ENCODE measurements at regions not wholly inside any gene's neighbourhood (a gene's known extent, or its start where the extent isn't known, plus 50 kb on each side); places are given as distances from the start of the nearest gene placed in this dataset.

DNA sequence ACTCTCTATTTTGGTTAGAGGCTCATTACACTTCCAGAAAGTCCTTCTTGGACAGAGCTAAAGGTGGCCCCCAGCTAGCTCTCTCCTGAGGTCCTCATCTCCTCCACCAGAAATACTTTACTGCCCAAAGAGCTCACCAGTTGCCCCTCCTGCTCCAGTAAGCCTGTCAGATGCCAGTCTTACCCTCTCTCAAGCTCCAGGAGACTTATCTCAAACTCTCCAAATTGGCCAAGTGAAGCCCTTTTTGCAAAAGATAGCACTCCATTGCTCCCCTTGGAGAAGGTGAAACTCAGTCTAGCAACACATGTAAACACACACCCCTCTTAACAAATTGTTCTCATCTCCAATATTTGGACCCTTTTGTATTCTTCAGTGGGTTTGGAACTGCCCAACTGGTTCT, 128.5 kb downstream of the ZNF330 start:
- no peaks in the 10 kb centered on the region for H3K9me3 ChIP-seq (ENCODE audit: insufficient read depth, low read depth, low read length)
- no peak for DNase-seq (ENCODE audit: low read depth)
- H3K9ac ChIP-seq (ENCODE audit: low read length) = no peak overlapping the region
- no peak overlapping the region for H3K27ac ChIP-seq (ENCODE audit: low read depth, low read length)
- no peaks in the 10 kb centered on the region for H3K79me2 ChIP-seq (ENCODE audit: insufficient read depth, low read length)
- H3K27ac Mint-ChIP-seq (ENCODE audit: unreplicated experiment) = no peak overlapping the region
- H3K36me3 ChIP-seq (ENCODE audit: insufficient read depth, low read length) = no peaks in the 10 kb centered on the region
- no peaks in the 10 kb centered on the region for H3K9me3 Mint-ChIP-seq (ENCODE audit: unreplicated experiment)
- no peak for TF ChIP-seq EZH2 (IDR thresholded peaks at IDR 0.05; ENCODE audit: insufficient read depth, low read length)
- TF ChIP-seq, protein P1, sequence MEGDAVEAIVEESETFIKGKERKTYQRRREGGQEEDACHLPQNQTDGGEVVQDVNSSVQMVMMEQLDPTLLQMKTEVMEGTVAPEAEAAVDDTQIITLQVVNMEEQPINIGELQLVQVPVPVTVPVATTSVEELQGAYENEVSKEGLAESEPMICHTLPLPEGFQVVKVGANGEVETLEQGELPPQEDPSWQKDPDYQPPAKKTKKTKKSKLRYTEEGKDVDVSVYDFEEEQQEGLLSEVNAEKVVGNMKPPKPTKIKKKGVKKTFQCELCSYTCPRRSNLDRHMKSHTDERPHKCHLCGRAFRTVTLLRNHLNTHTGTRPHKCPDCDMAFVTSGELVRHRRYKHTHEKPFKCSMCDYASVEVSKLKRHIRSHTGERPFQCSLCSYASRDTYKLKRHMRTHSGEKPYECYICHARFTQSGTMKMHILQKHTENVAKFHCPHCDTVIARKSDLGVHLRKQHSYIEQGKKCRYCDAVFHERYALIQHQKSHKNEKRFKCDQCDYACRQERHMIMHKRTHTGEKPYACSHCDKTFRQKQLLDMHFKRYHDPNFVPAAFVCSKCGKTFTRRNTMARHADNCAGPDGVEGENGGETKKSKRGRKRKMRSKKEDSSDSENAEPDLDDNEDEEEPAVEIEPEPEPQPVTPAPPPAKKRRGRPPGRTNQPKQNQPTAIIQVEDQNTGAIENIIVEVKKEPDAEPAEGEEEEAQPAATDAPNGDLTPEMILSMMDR (IDR thresholded peaks at IDR 0.05; ENCODE audit: insufficient read depth, low read depth, low read length) = no peak
- no peak overlapping the region for H2AFZ ChIP-seq (ENCODE audit: low read depth, low read length)
- H3K27me3 ChIP-seq (ENCODE audit: insufficient read depth, low read length) = no peaks in the 10 kb centered on the region
- no peak for FAIRE-seq
- H4K20me1 ChIP-seq (ENCODE audit: insufficient read depth, low read length) = no peaks in the 10 kb centered on the region
- no peak overlapping the region for H3K4me2 ChIP-seq (ENCODE audit: low read length)
- no peak overlapping the region for H3K4me3 Mint-ChIP-seq (ENCODE audit: unreplicated experiment)
- H3K4me3 ChIP-seq (ENCODE audit: insufficient read depth, low read depth, low read length) = no peak overlapping the region
- peaks cover 27% of the 10 kb centered on the region for H3K4me1 Mint-ChIP-seq (ENCODE audit: low read depth, unreplicated experiment)
- H3K36me3 Mint-ChIP-seq (ENCODE audit: low read depth, unreplicated experiment) = no peaks in the 10 kb centered on the region
- no peaks in the 10 kb centered on the region for H3K27me3 Mint-ChIP-seq (ENCODE audit: low read depth, unreplicated experiment)
- H3K4me1 ChIP-seq (ENCODE audit: insufficient read depth, low read length) = peaks cover 15% of the 10 kb centered on the region

DNA sequence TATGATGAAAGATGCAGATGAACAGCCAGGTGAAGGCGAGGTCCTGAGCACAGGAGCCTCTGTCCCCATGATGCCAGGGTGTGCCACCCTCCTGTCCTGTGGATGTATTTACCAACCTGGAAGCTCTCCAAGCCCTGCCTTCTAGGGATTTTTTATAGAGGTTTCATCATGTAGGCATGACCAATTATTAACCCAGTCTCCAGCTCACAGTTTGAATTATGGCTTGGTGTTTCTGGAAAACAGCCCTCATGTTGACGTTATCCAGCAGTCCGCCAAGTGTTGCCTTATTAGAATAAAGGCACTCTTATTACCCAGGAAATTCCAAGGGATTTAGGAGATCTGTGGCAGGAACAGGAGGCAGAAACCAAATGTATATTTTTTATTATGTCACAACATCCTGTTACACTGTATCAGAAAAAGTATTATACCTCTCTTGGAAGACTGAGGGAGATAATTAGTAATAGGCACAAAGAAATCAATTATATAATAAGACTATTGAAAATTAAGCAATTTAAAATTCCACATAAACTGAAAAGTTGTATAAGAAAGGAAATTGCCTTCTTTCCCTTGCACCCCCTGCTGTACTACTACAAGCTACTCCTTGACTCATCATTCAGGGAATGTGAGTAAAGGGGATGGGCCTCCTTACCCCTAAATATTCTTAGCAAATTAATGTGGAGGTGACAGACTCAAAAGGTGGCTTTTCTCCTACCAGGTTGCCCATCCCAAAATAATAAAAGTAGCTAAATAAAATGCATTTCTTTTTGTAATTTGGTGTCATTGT, 129.6 kb downstream of the ZNF330 start:
- Histone ChIP-seq H3K9ac (ENCODE audit: low read length) (no peak overlapping the region), H3K79me2 (ENCODE audit: insufficient read depth, low read length) (no peaks in the 10 kb centered on the region), H3K36me3 (ENCODE audit: insufficient read depth, low read length) (no peaks in the 10 kb centered on the region), H3K27me3 (ENCODE audit: insufficient read depth, low read length) (no peaks in the 10 kb centered on the region), H3K4me2 (ENCODE audit: low read length) (peak overlapping the region; percentile 32), H4K20me1 (ENCODE audit: insufficient read depth, low read length) (no peaks in the 10 kb centered on the region), H3K4me1 (ENCODE audit: insufficient read depth, low read length) (peaks cover 15% of the 10 kb centered on the region), H3K27ac (ENCODE audit: low read depth, low read length) (peak overlapping the region; percentile 22), H3K4me3 (ENCODE audit: insufficient read depth, low read depth, low read length) (no peak overlapping the region), H2AFZ (ENCODE audit: low read depth, low read length) (peak overlapping the region; percentile 45), H3K9me3 (ENCODE audit: insufficient read depth, low read depth, low read length) (no peaks in the 10 kb centered on the region)
- H3K36me3 Mint-ChIP-seq (ENCODE audit: low read depth, unreplicated experiment) = no peaks in the 10 kb centered on the region
- TF ChIP-seq EZH2 (IDR thresholded peaks at IDR 0.05; ENCODE audit: insufficient read depth, low read length) = no peak
- TF ChIP-seq, protein P1 (IDR thresholded peaks at IDR 0.05; ENCODE audit: insufficient read depth, low read depth, low read length) = no peak
- H3K4me1 Mint-ChIP-seq (ENCODE audit: low read depth, unreplicated experiment) = peaks cover 27% of the 10 kb centered on the region
- no peak overlapping the region for H3K4me3 Mint-ChIP-seq (ENCODE audit: unreplicated experiment)
- peak overlapping the region; percentile 22 for H3K27ac Mint-ChIP-seq (ENCODE audit: unreplicated experiment)
- no peaks in the 10 kb centered on the region for H3K27me3 Mint-ChIP-seq (ENCODE audit: low read depth, unreplicated experiment)
- FAIRE-seq (peak; percentile 62), DNase-seq (ENCODE audit: low read depth) (peak; percentile 89)
- H3K9me3 Mint-ChIP-seq (ENCODE audit: unreplicated experiment) = no peaks in the 10 kb centered on the region

DNA sequence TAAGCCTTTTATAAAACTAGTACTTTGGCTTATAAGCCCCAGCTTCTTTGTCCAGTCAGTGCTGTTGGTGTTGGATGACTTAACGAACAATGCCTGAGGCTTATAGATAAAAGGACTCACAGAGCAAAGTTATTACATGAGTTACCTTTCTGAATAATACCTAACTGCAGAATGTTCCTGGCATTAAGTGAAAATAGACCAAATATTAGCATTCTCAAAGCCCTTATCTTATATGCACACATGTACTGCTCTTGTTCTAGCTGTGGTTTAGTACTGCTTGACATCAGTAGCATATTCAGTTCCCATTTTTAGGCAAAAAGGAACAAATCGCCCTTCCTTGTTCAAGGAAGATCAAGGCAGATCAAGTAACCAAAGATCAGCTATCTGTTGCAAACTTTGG, 131.6 kb downstream of the ZNF330 start:
- TF ChIP-seq, protein P1 (IDR thresholded peaks at IDR 0.05; ENCODE audit: insufficient read depth, low read depth, low read length) = no peak
- TF ChIP-seq EZH2 (IDR thresholded peaks at IDR 0.05; ENCODE audit: insufficient read depth, low read length) = no peak
- peaks cover 27% of the 10 kb centered on the region for H3K4me1 Mint-ChIP-seq (ENCODE audit: low read depth, unreplicated experiment)
- H3K36me3 Mint-ChIP-seq (ENCODE audit: low read depth, unreplicated experiment) = no peaks in the 10 kb centered on the region
- peak overlapping the region; percentile 75 for H3K4me3 Mint-ChIP-seq (ENCODE audit: unreplicated experiment)
- peak overlapping the region; percentile 77 for H3K27ac ChIP-seq (ENCODE audit: low read depth, low read length)
- H3K27me3 Mint-ChIP-seq (ENCODE audit: low read depth, unreplicated experiment) = no peaks in the 10 kb centered on the region
- H3K9ac ChIP-seq (ENCODE audit: low read length) = no peak overlapping the region
- H3K4me3 ChIP-seq (ENCODE audit: insufficient read depth, low read depth, low read length) = no peak overlapping the region
- FAIRE-seq (no peak), DNase-seq (ENCODE audit: low read depth) (no peak)
- H2AFZ ChIP-seq (ENCODE audit: low read depth, low read length) = no peak overlapping the region
- no peaks in the 10 kb centered on the region for H3K9me3 Mint-ChIP-seq (ENCODE audit: unreplicated experiment)
- H3K36me3 ChIP-seq (ENCODE audit: insufficient read depth, low read length) = no peaks in the 10 kb centered on the region
- H4K20me1 ChIP-seq (ENCODE audit: insufficient read depth, low read length) = no peaks in the 10 kb centered on the region
- H3K4me2 ChIP-seq (ENCODE audit: low read length) = peak overlapping the region; percentile 75
- H3K27me3 ChIP-seq (ENCODE audit: insufficient read depth, low read length) = no peaks in the 10 kb centered on the region
- H3K79me2 ChIP-seq (ENCODE audit: insufficient read depth, low read length) = no peaks in the 10 kb centered on the region
- H3K27ac Mint-ChIP-seq (ENCODE audit: unreplicated experiment) = peak overlapping the region; percentile 94
- H3K9me3 ChIP-seq (ENCODE audit: insufficient read depth, low read depth, low read length) = no peaks in the 10 kb centered on the region
- peaks cover 15% of the 10 kb centered on the region for H3K4me1 ChIP-seq (ENCODE audit: insufficient read depth, low read length)
